K562 (cell line): ENCODE measurements at regions not wholly inside any gene's neighbourhood (a gene's known extent, or its start where the extent isn't known, plus 50 kb on each side); places are given as distances from the start of the nearest gene placed in this dataset.

Experiments used
- ATAC-seq: fragments of 200-7000 bp; cut with Tn5 transposase; 3 replicates; pipeline ENCODE4 v1.9.1; 2020; ENCODE audit warnings: moderate library complexity
- BruUV-seq: library from RNA; stranded (reverse); fragments of 400-500 nt; replicated peaks from 2 replicates; lab custom pipeline; 2021; lab: Mats Ljungman, UMichigan
- CTCF ChIA-PET: fragments of 300-600 bp; formaldehyde crosslinking; extraction: SDS; loops from one replicate; lab custom pipeline; 2021; ENCODE audit warnings: low intra/inter-chr PET ratio; lab: Yijun Ruan, JAX
- POLR2A ChIA-PET: fragments of 300-600, 350-650 bp; sonication (Branson Sonifier 250); formaldehyde crosslinking; extraction: SDS; loops from one replicate; lab custom pipeline; 2021; ENCODE audit warnings: antibody characterized with exemption, inconsistent platforms; lab: Yijun Ruan, JAX
- DNase-seq, 4 experiments: peaks; one replicate each; pipeline versions ENCODE4 v3.0.0 to v3.0.0-alpha.2; 2011 to 2018; ENCODE audit warnings: low spot score in 3 of 4, mixed read lengths in 3 of 4; ENCODE audit errors: extremely low read depth in 1 of 4
- FAIRE-seq: peaks from 2 replicates; lab custom pipeline; 2011; peaks lifted over from hg19 to GRCh38; lab: Jason Lieb, UNC
- H2AFZ ChIP-seq: 2 replicates; pipeline ENCODE4 v1.6.0; 2011; ENCODE audit warnings: low read depth, low read length, control low read depth, inconsistent platforms
- H3K27ac ChIP-seq: fragments of 200-600 bp; 3 replicates; pipeline ENCODE4 v1.8.0; 2011; ENCODE audit warnings: low read depth, mild to moderate bottlenecking, control low read depth, inconsistent platforms, low read length, moderate library complexity, mixed read lengths; ENCODE audit errors: extremely low read depth
- H3K27me3 ChIP-seq, 2 experiments: fragments of 300-600 bp in 1 of 2; 2 replicates in 1 of 2; 3 replicates in 1 of 2; pipeline versions ENCODE4 v1.6.0 to v1.8.0; 2011; ENCODE audit warnings: inconsistent platforms in 2 of 2, low read length in 2 of 2, mild to moderate bottlenecking in 1 of 2, mixed read lengths in 1 of 2, moderate library complexity in 1 of 2; ENCODE audit not compliant: control insufficient read depth in 2 of 2, insufficient read depth in 2 of 2
- H3K36me3 ChIP-seq: fragments of 300-600 bp; 3 replicates; pipeline ENCODE4 v1.8.0; 2011; ENCODE audit warnings: mild to moderate bottlenecking, low read length, inconsistent platforms; ENCODE audit not compliant: control insufficient read depth, insufficient read depth
- H3K4me1 ChIP-seq, 2 experiments: fragments of 200-600 bp in 1 of 2; replicated peaks in 1 of 2; 2 replicates in 1 of 2; 3 replicates in 1 of 2; pipeline versions ENCODE4 v1.5.1 to v1.8.0; 2011; ENCODE audit warnings: inconsistent platforms in 2 of 2, low read length in 2 of 2, mild to moderate bottlenecking in 1 of 2, mixed read lengths in 1 of 2, moderate library complexity in 1 of 2; ENCODE audit not compliant: control insufficient read depth in 2 of 2, insufficient read depth in 2 of 2
- H3K4me2 ChIP-seq: 2 replicates; pipeline ENCODE4 v1.6.1; 2011; ENCODE audit warnings: low read length, control low read depth, inconsistent platforms, mixed read lengths; ENCODE audit not compliant: insufficient read depth
- H3K4me3 ChIP-seq: fragments of 200-600 bp; sonication (generic), shearing (Covaris generic); 2 replicates; pipeline ENCODE4 v1.5.1; 2016; ENCODE audit warnings: control low read depth, inconsistent platforms
- H3K79me2 ChIP-seq: fragments of 200-600 bp; 3 replicates; pipeline ENCODE4 v1.8.0; 2011; ENCODE audit warnings: low read length, inconsistent platforms; ENCODE audit not compliant: control insufficient read depth, insufficient read depth
- H3K9ac ChIP-seq, 2 experiments: 2 replicates each; pipeline versions ENCODE4 v1.6.0 to v1.6.1; 2011; ENCODE audit warnings: low read depth in 2 of 2, low read length in 2 of 2, control low read depth in 1 of 2, inconsistent platforms in 1 of 2, mild to moderate bottlenecking in 1 of 2, mixed read lengths in 1 of 2; ENCODE audit not compliant: insufficient read depth in 1 of 2
- H3K9me1 ChIP-seq: one replicate; pipeline ENCODE4 v1.6.0; 2011; ENCODE audit warnings: inconsistent platforms, mild to moderate bottlenecking, low read length, moderate library complexity; ENCODE audit not compliant: control insufficient read depth, insufficient read depth
- H3K9me3 ChIP-seq: replicated peaks from 2 replicates; pipeline ENCODE4 v1.5.1; 2011; ENCODE audit warnings: low read depth, low read length, inconsistent platforms; ENCODE audit not compliant: control insufficient read depth, insufficient read depth
- H4K20me1 ChIP-seq: replicated peaks from 2 replicates; pipeline ENCODE4 v1.6.1; 2011; ENCODE audit warnings: low read length, inconsistent platforms, mixed read lengths; ENCODE audit not compliant: control insufficient read depth, insufficient read depth
- FOXJ2 ChIP-seq: fragments of 200-800 bp; sonication (Bioruptor generic); IDR thresholded peaks from 2 replicates; pipeline ENCODE4 v1.6.1; 2016; ENCODE audit warnings: missing genetic modification characterization, missing compliant biosample characterization
- RAD21 ChIP-seq, 2 experiments: fragments of 250-450 bp in 1 of 2; fragments of 450-650 bp in 1 of 2; sonication (Bioruptor Pico) in 1 of 2; formaldehyde crosslinking in 1 of 2; IDR thresholded peaks in 1 of 2; conservative IDR thresholded peaks in 1 of 2; 2 replicates each; pipeline versions ENCODE4 v1.4.0 to v1.8.0; 2020 to 2022; ENCODE audit warnings: mild to moderate bottlenecking in 2 of 2, moderate library complexity in 1 of 2
- SPI1 ChIP-seq: IDR thresholded peaks from 2 replicates; pipeline ENCODE4 v1.6.1; 2011; ENCODE audit warnings: low read depth, low read length, control low read depth, borderline replicate concordance
- WGBS: fragments of 100-300 bp; shearing (Covaris generic); methylation state at CpG from one replicate; pipeline ENCODE4 v1.1.6; 2016; ENCODE audit warnings: low coverage, mixed read lengths; ENCODE audit not compliant: insufficient coverage; ENCODE audit errors: missing lambda C conversion rate; 5-methylcytosine and 5-hydroxymethylcytosine counted together
- in situ Hi-C: fragments of 300-500 bp; cut with MboI; formaldehyde crosslinking; loops from 4 replicates; pipeline ENCODE4 v1.15.0; 2018; ENCODE audit warnings: inconsistent platforms, mixed read lengths
- intact Hi-C: fragments of 100-400 bp; cut with micrococcal nuclease; formaldehyde crosslinking; loops from 2 replicates; pipeline ENCODE4 v1.14.2; 2022

GRCh38 chr3:171548917-171549316, 88.7 kb upstream of the TNIK start:
- WGBS = 73% methylated on average over 4 of the region's 4 CpGs
- BruUV-seq = no TSS peak
- in situ Hi-C loops = no loop called here

GRCh38 chr3:171543759-171544300, 83.6 kb upstream of the TNIK start:
- H3K4me2 ChIP-seq = no peak overlapping the region
- H4K20me1 ChIP-seq = no peaks in the 10 kb centered on the region
- intact Hi-C loops = no loop called here
- peaks cover 0 to 3% of the 10 kb centered on the region in 2 experiments; a peak in 1 of 5 replicates for H3K4me1 ChIP-seq
- peak overlapping the region; percentile 44; the same call in 1 of the 2 replicates for H2AFZ ChIP-seq
- no peak overlapping the region for H3K4me3 ChIP-seq
- 75% methylated on average over 7 of the region's 7 CpGs for WGBS
- H3K27ac ChIP-seq = no peak overlapping the region
- in situ Hi-C loops = no loop called here
- FAIRE-seq = no peak
- ATAC-seq = no peak; the same call in 1 of the 3 replicates
- CTCF ChIA-PET = no interaction called here
- BruUV-seq = no TSS peak
- no peak overlapping the region for H3K9ac ChIP-seq
- no peak for DNase-seq
- no peaks in the 10 kb centered on the region for H3K36me3 ChIP-seq
- TF ChIP-seq RAD21 (CRISPR knock-in tag; conservative IDR thresholded peaks at IDR 0.05 in 1 of 2, IDR thresholded peaks at IDR 0.05 in 1 of 2) (no peak), SPI1 (peak; percentile 64; the same call in 1 of the 2 replicates)
- POLR2A ChIA-PET = interaction anchor here (1.3 to 1.4 kb wide), 2 partner anchors 8 to 32 kb away, joined by 3 to 5 read pairs; no protein-coding TSS in a partner anchor
- no peaks in the 10 kb centered on the region for H3K9me3 ChIP-seq
- H3K9me1 ChIP-seq = no peaks in the 10 kb centered on the region
- no peaks in the 10 kb centered on the region for H3K27me3 ChIP-seq
- no peaks in the 10 kb centered on the region for H3K79me2 ChIP-seq

More at GRCh38 chr3:171548917-171549316, 88.7 kb upstream of the TNIK start:
- Histone ChIP-seq H3K79me2 (no peaks in the 10 kb centered on the region), H3K36me3 (no peaks in the 10 kb centered on the region), H3K27ac (no peak overlapping the region)
- no peak for TF ChIP-seq FOXJ2
- TF ChIP-seq, all 486 proteins: peak for 0
- Histone ChIP-seq H3K4me2 (no peak overlapping the region), H4K20me1 (no peaks in the 10 kb centered on the region), H2AFZ (peak overlapping the region; percentile 61), H3K9ac (no peak overlapping the region), H3K27me3 (no peaks in the 10 kb centered on the region), H3K9me3 (no peaks in the 10 kb centered on the region), H3K4me1 (peaks cover 0 to 3% of the 10 kb centered on the region in 2 experiments; a peak in 1 of 5 replicates), H3K9me1 (no peaks in the 10 kb centered on the region), H3K4me3 (no peak overlapping the region)
- intact Hi-C loops = loop anchor here (5.0 kb wide), 1 partner anchor 87 kb away; the partner anchor contains the start of gene TNIK
- FAIRE-seq (no peak), DNase-seq (no peak), ATAC-seq (no peak)
- ChIA-PET POLR2A (interaction anchor here (1.2 kb wide), 1 partner anchor 11 kb away, joined by 3 read pairs; no protein-coding TSS in a partner anchor), CTCF (no interaction called here)
